Upper lobe of left lung (tissue), 4 donors: ENCODE measurements at regions not wholly inside any gene's neighbourhood (a gene's known extent, or its start where the extent isn't known, plus 50 kb on each side); places are given as distances from the start of the nearest gene placed in this dataset.

Experiments
- CTCF ChIP-seq, 6 experiments: fragments of 450-650 bp in 4 of 6; fragments of 200-600 bp in 2 of 6; sonication (generic) in 2 of 6; IDR thresholded peaks; one replicate each; pipeline ENCODE4 v1.5.1; 2016 to 2019; ENCODE audit warnings: antibody characterized with exemption in 6 of 6
- EP300 ChIP-seq, 4 donors: sonication (generic); formaldehyde crosslinking; IDR thresholded peaks; one replicate each; pipeline ENCODE4 v1.5.1; 2017; ENCODE audit warnings: antibody characterized with exemption in 4 of 4, control low read depth in 2 of 4
- POLR2A ChIP-seq, 4 donors: fragments of 450-650 bp; IDR thresholded peaks; one replicate each; pipeline ENCODE4 v1.5.1; 2016 to 2017; ENCODE audit warnings: antibody characterized with exemption in 4 of 4, mild to moderate bottlenecking in 2 of 4
- POLR2AphosphoS5 ChIP-seq, 2 donors: sonication (generic); formaldehyde crosslinking; IDR thresholded peaks; one replicate each; pipeline ENCODE4 v1.5.1; 2017; ENCODE audit warnings: antibody characterized with exemption in 2 of 2

- no peak for TF ChIP-seq POLR2A (IDR thresholded peaks at IDR 0.05)
- TF ChIP-seq POLR2AphosphoS5 (IDR thresholded peaks at IDR 0.05), result no peak
- TF ChIP-seq CTCF (IDR thresholded peaks at IDR 0.05), result no peak
- no peak for TF ChIP-seq EP300 (IDR thresholded peaks at IDR 0.05)
Measured at GRCh38 chr17:68196394-68197090, 51.3 kb upstream of the AMZ2 start.
